HUES64 (cell line): ENCODE measurements at regions not wholly inside any gene's neighbourhood (a gene's known extent, or its start where the extent isn't known, plus 50 kb on each side); places are given as distances from the start of the nearest gene placed in this dataset.
A peak's percentile ranks its signal among the peaks of the same experiment; 100 is the strongest.
"Not testable (repeated sequence)": the region's sequence is repeated elsewhere in the genome, so short reads cannot be mapped to it uniquely, and the experiment has no call there.

ENCODE experiments used
- H3K27ac ChIP-seq: 2 replicates; pipeline ENCODE4 v1.7.0; 2013; ENCODE audit warnings: low read depth, low read length, inconsistent platforms
- H3K27me3 ChIP-seq: 2 replicates; pipeline ENCODE4 v1.6.1; 2013; ENCODE audit warnings: mild to moderate bottlenecking, low read length; ENCODE audit not compliant: insufficient read depth
- H3K36me3 ChIP-seq: 2 replicates; pipeline ENCODE4 v1.6.1; 2013; ENCODE audit warnings: mild to moderate bottlenecking, low read length; ENCODE audit not compliant: insufficient read depth
- H3K4me1 ChIP-seq: 2 replicates; pipeline ENCODE4 v1.6.1; 2013; ENCODE audit warnings: mild to moderate bottlenecking, low read length, moderate library complexity; ENCODE audit not compliant: insufficient read depth
- H3K4me3 ChIP-seq: 2 replicates; pipeline ENCODE4 v1.5.1; 2013; ENCODE audit warnings: mild to moderate bottlenecking, low read length, moderate library complexity
- H3K9ac ChIP-seq: 2 replicates; pipeline ENCODE4 v1.6.1; 2013; ENCODE audit warnings: mild to moderate bottlenecking, low read depth, low read length
- H3K9me3 ChIP-seq: 2 replicates; pipeline ENCODE4 v1.6.1; 2013; ENCODE audit warnings: low read depth, low read length; ENCODE audit not compliant: insufficient read depth
- WGBS: fragments of 150-250, 120-280 bp; methylation state at CpG from one replicate; pipeline ENCODE4 v1.1.7; 2013; ENCODE audit warnings: missing lambda C conversion rate; 5-methylcytosine and 5-hydroxymethylcytosine counted together

DNA sequence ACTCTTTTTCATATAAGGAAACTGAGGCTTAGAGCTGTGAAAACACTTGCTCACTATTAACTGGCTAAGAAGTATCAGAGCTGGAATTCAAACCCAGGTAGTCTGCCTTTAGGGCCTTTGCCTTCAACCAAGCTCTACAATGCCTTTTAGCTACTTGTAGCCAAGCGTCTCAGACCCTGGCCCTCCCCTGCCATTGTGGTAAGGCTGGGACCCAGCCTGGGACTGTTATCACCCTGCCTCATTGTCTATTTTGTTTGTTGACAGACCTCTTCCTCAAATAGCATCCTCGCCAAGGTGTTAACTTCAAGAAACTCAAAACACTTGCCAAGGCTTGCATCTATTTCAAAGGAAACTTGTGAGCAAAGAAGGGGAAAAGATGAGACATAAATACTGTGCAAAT is 76.7 kb upstream of the CD28 start:
- H3K27me3 ChIP-seq: no peaks in the 10 kb centered on the region
- H3K27ac ChIP-seq: no peak overlapping the region
- H3K4me3 ChIP-seq: no peak overlapping the region
- 76% methylated on average over 2 of the region's 2 CpGs for WGBS
- no peak overlapping the region for H3K9ac ChIP-seq
- H3K9me3 ChIP-seq: no peaks in the 10 kb centered on the region
- H3K36me3 ChIP-seq: no peaks in the 10 kb centered on the region
- no peaks in the 10 kb centered on the region for H3K4me1 ChIP-seq

DNA sequence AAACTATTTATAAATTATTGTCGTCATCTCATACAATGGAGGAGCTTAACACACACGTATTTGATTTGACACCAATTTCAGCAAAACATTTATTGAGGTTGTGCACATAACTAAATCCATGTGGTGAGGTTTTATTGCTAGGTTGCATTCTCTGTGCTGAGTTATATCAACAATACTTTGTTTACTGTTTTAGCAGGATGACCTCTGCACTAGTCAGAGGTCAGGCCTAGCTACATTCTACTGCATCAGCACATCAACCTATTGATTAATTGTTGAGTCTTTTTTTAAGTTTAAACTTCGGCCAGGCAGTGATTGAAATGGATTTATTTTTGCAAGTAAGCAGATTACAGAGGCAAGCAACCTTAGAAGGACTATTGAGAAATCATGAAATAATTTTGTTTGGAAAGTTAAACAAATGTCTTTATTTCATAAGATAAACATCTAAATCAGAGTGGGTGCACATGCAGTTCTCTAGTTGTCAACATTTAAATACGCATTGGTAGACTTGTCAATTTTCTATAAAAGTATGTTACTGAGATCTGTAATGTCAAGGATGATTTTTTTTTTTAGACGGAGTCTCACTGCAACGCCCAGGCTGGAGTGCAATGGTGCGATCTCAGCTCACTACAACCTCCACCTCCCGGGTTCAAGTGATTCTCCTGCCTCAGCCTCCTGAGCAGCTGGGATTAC is 75.2 kb upstream of the CD28 start:
- WGBS: 97% methylated on average over 7 of the region's 8 CpGs
- H3K36me3 ChIP-seq: no peaks in the 10 kb centered on the region
- no peak overlapping the region for H3K27ac ChIP-seq
- no peaks in the 10 kb centered on the region for H3K4me1 ChIP-seq
- H3K9me3 ChIP-seq: no peaks in the 10 kb centered on the region
- no peaks in the 10 kb centered on the region for H3K27me3 ChIP-seq
- H3K4me3 ChIP-seq: no peak overlapping the region
- no peak overlapping the region for H3K9ac ChIP-seq

DNA sequence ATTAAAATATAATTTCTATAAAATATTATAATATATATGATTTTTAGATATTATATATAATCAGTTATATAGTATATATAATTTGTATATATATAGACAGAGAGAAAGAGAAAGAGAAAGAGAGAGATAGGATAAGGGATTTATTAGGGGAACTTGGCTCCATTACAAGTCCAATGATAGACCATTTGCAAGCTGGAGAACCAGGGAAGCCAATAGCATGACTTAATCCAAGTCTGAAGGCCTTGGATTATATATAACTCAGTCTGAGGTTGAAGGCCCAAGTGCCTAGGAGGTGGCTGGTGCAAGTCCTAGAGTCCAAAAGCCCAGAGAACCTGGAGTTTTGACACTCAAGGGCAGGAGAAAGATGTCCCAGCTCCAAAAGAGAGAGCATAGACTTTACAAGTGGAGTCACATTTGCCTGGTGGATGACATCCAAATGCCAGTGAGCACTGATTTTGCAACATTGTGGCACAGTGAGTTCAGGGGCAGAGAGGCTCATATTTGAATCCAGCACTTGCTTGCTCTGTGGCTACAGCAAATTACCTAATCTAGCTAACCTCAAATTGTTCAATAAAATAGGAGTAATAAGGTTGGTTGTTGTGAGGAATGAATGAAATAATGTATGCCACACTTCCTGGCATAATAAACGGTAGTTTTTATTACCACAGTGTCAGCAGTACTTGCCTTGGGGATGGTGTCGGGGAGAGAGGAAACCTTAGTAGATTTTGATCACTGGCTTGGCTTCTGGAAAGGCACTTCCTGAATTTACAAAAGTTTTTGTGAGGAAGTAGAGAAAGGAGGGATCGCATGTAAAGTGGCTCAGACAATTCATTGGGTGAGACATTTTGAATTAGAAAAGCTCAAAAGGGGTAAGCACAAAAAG is 69.6 kb upstream of the CD28 start:
- Histone ChIP-seq H3K27ac (no peak overlapping the region), H3K4me3 (no peak overlapping the region), H3K9me3 (no peaks in the 10 kb centered on the region), H3K27me3 (no peaks in the 10 kb centered on the region), H3K36me3 (no peaks in the 10 kb centered on the region), H3K4me1 (peaks cover 14% of the 10 kb centered on the region), H3K9ac (no peak overlapping the region)
- 74% methylated on average over 3 of the region's 3 CpGs for WGBS

DNA sequence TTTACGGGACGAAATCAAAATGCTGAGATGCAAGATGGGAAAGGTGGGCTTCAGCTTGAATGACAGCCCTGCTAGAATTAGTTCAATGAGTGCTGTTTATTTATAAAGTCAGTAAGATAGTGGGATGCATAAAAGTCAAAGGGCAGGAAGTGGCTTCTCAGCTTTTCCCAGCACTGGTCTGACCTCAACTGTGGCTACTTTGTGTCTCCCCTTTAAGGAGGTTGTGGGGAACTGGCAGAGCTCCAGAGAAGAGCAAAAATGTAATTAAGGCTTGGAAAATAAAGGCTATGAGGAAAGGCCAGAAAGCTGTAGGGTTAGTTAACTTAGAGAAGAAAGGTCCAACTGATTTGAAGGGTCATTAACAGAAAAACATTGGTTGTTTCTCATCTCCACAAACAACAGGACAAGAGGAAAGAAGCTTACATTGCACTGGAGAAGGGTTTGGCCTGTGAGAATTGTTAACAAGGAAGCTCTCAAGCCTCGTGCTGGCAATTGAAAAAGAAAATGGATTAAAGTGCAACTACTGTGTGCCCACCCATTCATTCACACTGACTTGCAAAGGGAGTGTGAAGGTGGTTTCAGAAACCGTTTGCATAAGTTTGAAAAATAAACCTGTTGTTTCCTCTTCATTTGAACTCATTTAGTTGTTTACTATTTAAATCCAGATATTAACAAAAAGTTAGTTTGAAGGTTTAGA is 68.8 kb upstream of the CD28 start:
- no peaks in the 10 kb centered on the region for H3K9me3 ChIP-seq
- no peaks in the 10 kb centered on the region for H3K36me3 ChIP-seq
- peaks cover 14% of the 10 kb centered on the region for H3K4me1 ChIP-seq
- H3K4me3 ChIP-seq: no peak overlapping the region
- H3K27ac ChIP-seq: peak overlapping the region; percentile 17; the same call in 1 of the 2 replicates
- H3K27me3 ChIP-seq: no peaks in the 10 kb centered on the region
- no peak overlapping the region for H3K9ac ChIP-seq
- 45% methylated on average over 3 of the region's 4 CpGs for WGBS

DNA sequence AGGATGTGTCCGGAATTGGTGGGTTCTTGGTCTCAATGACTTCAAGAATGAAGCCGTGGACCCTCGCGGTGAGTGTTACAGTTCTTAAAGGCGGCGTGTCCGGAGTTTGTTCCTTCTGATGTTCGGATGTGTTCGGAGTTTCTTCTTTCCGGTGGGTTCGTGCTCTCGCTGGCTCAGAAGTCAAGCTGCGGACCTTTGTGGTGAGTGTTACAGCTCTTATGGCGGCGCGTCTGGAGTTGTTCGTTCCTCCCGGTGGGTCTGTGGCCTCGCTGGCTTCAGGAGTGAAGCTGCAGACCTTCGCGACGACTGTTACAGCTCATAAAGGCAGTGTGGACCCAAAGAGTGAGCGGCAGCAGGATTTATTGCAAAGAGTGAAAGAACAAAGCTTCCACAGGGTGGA is 64.6 kb upstream of the CD28 start:
- not testable (repeated sequence) for H3K4me3 ChIP-seq, H3K27me3 ChIP-seq, H3K9me3 ChIP-seq, H3K27ac ChIP-seq, H3K9ac ChIP-seq, H3K36me3 ChIP-seq
- peaks cover 11% of the 10 kb centered on the region for H3K4me1 ChIP-seq
- 97% methylated on average over 23 of the region's 23 CpGs for WGBS

DNA sequence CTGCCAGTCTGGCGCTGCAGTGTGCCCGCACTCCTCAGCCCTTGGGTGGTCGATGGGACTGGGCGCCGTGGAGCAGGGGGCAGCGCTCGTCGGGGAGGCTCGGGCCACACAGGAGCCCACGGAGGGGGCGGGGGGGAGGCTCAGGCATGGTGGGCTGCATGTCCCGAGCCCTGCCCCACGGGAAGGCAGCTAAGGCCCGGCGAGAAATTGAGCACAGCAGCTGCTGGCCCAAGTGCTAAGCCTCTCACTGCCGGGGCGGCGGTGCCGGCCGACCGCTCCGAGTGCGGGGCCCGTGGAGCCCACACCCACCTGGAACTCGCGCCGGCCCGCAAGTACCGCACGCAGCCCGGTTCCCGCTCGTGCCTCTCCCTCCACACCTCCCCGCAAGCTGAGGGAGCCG is 63.6 kb upstream of the CD28 start:
- WGBS: 97% methylated on average over 35 of the region's 35 CpGs

DNA sequence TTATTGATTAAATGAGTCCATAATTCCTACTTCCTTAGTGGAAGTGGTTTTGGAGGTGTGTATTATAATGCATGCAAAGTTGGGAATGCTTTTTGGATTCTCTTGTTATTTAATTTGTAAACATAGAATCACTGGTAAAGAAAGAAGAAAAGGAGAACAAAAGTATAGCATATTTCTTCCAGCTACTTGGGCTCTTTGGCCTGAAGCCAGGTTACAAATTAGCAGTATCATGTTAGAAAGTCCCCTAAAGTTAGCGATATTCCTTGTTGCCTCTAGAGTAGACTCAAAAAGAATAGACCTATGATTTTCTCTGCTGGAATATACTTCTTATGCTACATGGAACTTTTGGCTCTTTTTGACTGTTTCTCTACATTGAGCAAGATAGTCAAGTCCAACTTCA is 60.6 kb upstream of the CD28 start:
- no peaks in the 10 kb centered on the region for H3K27me3 ChIP-seq
- H3K9ac ChIP-seq: no peak overlapping the region
- 95% methylated on average over 1 of the region's 1 CpG for WGBS
- H3K9me3 ChIP-seq: no peaks in the 10 kb centered on the region
- H3K4me1 ChIP-seq: no peaks in the 10 kb centered on the region
- H3K36me3 ChIP-seq: no peaks in the 10 kb centered on the region
- H3K27ac ChIP-seq: no peak overlapping the region
- H3K4me3 ChIP-seq: no peak overlapping the region

More for the DNA sequence above, 63.6 kb upstream of the CD28 start:
- not testable (repeated sequence) for H3K9ac ChIP-seq, H3K9me3 ChIP-seq, H3K4me1 ChIP-seq, H3K27ac ChIP-seq, H3K36me3 ChIP-seq, H3K27me3 ChIP-seq, H3K4me3 ChIP-seq

DNA sequence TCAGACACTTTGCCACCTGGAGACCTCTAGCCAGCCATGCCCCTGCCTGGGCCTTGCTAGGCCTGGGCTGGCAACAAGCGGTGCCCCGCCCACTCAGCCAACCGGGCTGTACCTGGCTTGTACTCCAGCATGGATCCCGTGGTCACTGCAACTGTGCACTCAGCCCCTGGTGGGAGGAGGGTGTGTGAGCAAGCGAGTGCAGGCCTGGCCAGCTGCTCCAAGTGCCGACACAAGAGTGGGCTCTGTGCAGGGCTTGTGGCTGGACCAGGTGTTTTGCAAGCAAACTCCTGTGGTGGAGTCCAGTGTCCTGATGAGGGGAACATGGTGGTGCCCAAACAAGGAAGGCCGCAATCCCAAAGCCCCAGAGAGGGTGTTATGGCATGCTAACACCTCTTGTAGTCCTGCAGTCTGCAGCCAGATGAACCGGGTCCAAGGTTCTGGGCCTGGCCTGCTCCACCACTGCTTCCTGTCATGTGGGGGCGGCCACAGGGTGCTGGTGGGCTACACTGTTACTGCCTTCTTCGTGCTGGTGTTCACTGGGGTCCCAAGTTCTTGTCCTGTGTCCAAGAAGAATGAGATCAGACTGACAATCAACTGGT is 60.1 kb upstream of the CD28 start:
- Histone ChIP-seq H3K9ac (no peak overlapping the region), H3K4me1 (no peaks in the 10 kb centered on the region), H3K36me3 (no peaks in the 10 kb centered on the region), H3K27me3 (no peaks in the 10 kb centered on the region), H3K9me3 (no peaks in the 10 kb centered on the region), H3K4me3 (no peak overlapping the region), H3K27ac (no peak overlapping the region)
- WGBS: 92% methylated on average over 10 of the region's 10 CpGs

DNA sequence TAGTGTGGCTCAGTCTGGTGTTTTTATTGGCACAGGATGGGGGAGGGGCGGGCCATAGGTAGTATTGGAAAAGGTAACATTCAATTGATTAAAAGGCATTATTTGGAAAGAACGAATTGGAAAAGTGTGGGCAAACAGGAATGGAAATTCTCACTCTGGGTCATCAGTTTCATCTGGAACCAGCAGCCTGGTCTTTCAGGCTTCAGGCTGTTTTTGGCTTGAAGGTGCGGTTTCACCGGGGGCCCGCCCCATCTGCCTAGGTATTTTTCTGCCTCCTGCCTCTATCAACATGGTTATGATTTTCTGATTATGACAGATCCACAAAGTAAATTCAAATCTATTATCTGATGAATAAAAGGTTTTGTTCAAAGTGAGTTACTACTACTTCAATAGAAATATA is 59.5 kb upstream of the CD28 start:
- H3K36me3 ChIP-seq: no peaks in the 10 kb centered on the region
- no peaks in the 10 kb centered on the region for H3K27me3 ChIP-seq
- WGBS: 96% methylated on average over 5 of the region's 5 CpGs
- no peak overlapping the region for H3K9ac ChIP-seq
- no peaks in the 10 kb centered on the region for H3K4me1 ChIP-seq
- H3K27ac ChIP-seq: no peak overlapping the region
- H3K9me3 ChIP-seq: no peaks in the 10 kb centered on the region
- no peak overlapping the region for H3K4me3 ChIP-seq

DNA sequence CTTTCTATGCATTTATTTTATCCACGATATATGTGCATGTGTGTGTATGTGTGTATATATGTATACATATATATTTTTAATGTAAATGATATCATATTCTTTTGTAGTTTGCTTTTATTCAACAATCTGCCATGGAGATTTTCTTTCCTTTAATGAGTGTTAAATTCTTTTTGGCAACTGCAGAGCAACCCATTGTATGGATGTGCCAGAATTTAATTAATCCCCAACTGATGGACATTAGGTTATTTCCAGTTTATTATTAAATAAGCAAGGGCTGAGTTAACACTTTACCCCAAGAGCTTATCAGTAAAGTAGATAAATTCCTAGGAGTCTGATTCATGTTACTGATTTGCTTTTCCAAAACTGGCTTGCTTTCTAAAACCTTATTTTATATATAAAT is 58.9 kb upstream of the CD28 start:
- Histone ChIP-seq H3K27ac (no peak overlapping the region), H3K4me3 (no peak overlapping the region), H3K4me1 (no peaks in the 10 kb centered on the region), H3K9ac (no peak overlapping the region), H3K36me3 (no peaks in the 10 kb centered on the region), H3K9me3 (no peaks in the 10 kb centered on the region), H3K27me3 (no peaks in the 10 kb centered on the region)
- no CpG with 5 or more reads among the region's 1 CpG for WGBS

DNA sequence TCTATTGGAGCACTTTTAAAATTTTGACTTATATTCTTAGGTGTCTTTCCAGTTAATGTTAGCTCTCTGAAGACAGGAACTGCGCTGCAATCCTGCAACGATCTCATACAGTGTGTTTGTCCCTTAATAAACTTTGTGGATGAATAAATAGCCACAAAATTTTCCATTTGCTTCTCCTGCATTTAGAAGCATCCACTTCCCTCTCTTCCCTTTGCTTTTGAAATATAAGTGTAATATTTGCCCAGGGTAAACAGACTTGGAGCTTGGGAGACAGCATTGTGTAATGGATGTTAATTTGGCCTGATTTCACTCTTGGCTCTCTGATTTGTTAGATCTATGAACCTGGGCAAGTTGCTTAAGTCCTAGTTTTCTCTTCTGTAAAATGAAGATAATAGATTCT is 58.2 kb upstream of the CD28 start:
- H3K4me3 ChIP-seq: no peak overlapping the region
- H3K9me3 ChIP-seq: no peaks in the 10 kb centered on the region
- H3K4me1 ChIP-seq: no peaks in the 10 kb centered on the region
- H3K36me3 ChIP-seq: no peaks in the 10 kb centered on the region
- no peaks in the 10 kb centered on the region for H3K27me3 ChIP-seq
- 94% methylated on average over 2 of the region's 2 CpGs for WGBS
- H3K27ac ChIP-seq: no peak overlapping the region
- no peak overlapping the region for H3K9ac ChIP-seq
